Smooth muscle cell (in vitro differentiated cells): ENCODE measurements at regions not wholly inside any gene's neighbourhood (a gene's known extent, or its start where the extent isn't known, plus 50 kb on each side); places are given as distances from the start of the nearest gene placed in this dataset.
A peak's percentile ranks its signal among the peaks of the same experiment; 100 is the strongest.

Experiments used
- DNase-seq: peaks from one replicate; lab custom pipeline; 2025; ENCODE audit not compliant: unreplicated experiment; lab: John Stamatoyannopoulos, UW
- H2AFZ ChIP-seq: fragments of 200-600 bp; sonication (generic); 2 replicates; pipeline ENCODE4 v1.6.0; 2016; ENCODE audit warnings: antibody characterized with exemption, low read depth, mild to moderate bottlenecking
- H3F3A ChIP-seq: fragments of 200-600 bp; sonication (generic); 2 replicates; pipeline ENCODE4 v1.6.0; 2017; ENCODE audit warnings: antibody characterized with exemption, low read depth
- H3K27ac ChIP-seq: fragments of 200-600 bp; sonication (generic); 2 replicates; pipeline ENCODE4 v1.5.1; 2016; ENCODE audit warnings: low read depth, mild to moderate bottlenecking
- H3K27me3 ChIP-seq: fragments of 200-600 bp; sonication (generic); 2 replicates; pipeline ENCODE4 v1.6.1; 2016; ENCODE audit warnings: low read depth, mild to moderate bottlenecking
- H3K36me3 ChIP-seq: fragments of 200-600 bp; sonication (generic); 2 replicates; pipeline ENCODE4 v1.5.1; 2016; ENCODE audit warnings: low read depth
- H3K4me1 ChIP-seq: fragments of 200-600 bp; sonication (generic); 2 replicates; pipeline ENCODE4 v1.5.1; 2016; ENCODE audit warnings: low read depth
- H3K4me2 ChIP-seq: fragments of 200-600 bp; sonication (generic); 2 replicates; pipeline ENCODE4 v1.6.0; 2016; ENCODE audit warnings: mild to moderate bottlenecking
- H3K4me3 ChIP-seq: fragments of 200-600 bp; sonication (generic); 2 replicates; pipeline ENCODE4 v1.5.1; 2016; ENCODE audit warnings: mild to moderate bottlenecking
- H3K79me2 ChIP-seq: fragments of 200-600 bp; sonication (generic); 2 replicates; pipeline ENCODE4 v1.6.0; 2016; ENCODE audit warnings: low read depth, mild to moderate bottlenecking
- H3K9ac ChIP-seq: fragments of 200-600 bp; sonication (generic); 2 replicates; pipeline ENCODE4 v1.6.0; 2016; ENCODE audit warnings: low read depth
- H3K9me3 ChIP-seq: fragments of 200-600 bp; sonication (generic); replicated peaks from 2 replicates; pipeline ENCODE4 v1.5.1; 2016; ENCODE audit warnings: low read depth
- H4K20me1 ChIP-seq: fragments of 200-600 bp; sonication (generic); 2 replicates; pipeline ENCODE4 v1.6.0; 2016; ENCODE audit warnings: low read depth
- WGBS: methylation state at CpG from one replicate; pipeline ENCODE4 v1.1.7; 2016; ENCODE audit warnings: low lambda C conversion rate; 5-methylcytosine and 5-hydroxymethylcytosine counted together
- TF ChIP-seq, protein P1 (sequence below): fragments of 200-600 bp; sonication (generic); IDR thresholded peaks from 2 replicates; pipeline ENCODE4 v1.5.1; 2017; ENCODE audit warnings: borderline replicate concordance, mild to moderate bottlenecking, antibody characterized with exemption; ENCODE audit not compliant: insufficient read depth, poor library complexity, severe bottlenecking

- Histone ChIP-seq H3F3A (no peaks in the 10 kb centered on the region), H3K9me3 (no peaks in the 10 kb centered on the region), H3K79me2 (no peaks in the 10 kb centered on the region), H3K36me3 (no peaks in the 10 kb centered on the region), H3K4me2 (no peak overlapping the region), H3K9ac (no peak overlapping the region), H3K27ac (peak overlapping the region; percentile 71), H3K27me3 (no peaks in the 10 kb centered on the region), H3K4me3 (no peak overlapping the region), H3K4me1 (no peaks in the 10 kb centered on the region), H4K20me1 (no peaks in the 10 kb centered on the region), H2AFZ (no peak overlapping the region)
- TF ChIP-seq, protein P1, sequence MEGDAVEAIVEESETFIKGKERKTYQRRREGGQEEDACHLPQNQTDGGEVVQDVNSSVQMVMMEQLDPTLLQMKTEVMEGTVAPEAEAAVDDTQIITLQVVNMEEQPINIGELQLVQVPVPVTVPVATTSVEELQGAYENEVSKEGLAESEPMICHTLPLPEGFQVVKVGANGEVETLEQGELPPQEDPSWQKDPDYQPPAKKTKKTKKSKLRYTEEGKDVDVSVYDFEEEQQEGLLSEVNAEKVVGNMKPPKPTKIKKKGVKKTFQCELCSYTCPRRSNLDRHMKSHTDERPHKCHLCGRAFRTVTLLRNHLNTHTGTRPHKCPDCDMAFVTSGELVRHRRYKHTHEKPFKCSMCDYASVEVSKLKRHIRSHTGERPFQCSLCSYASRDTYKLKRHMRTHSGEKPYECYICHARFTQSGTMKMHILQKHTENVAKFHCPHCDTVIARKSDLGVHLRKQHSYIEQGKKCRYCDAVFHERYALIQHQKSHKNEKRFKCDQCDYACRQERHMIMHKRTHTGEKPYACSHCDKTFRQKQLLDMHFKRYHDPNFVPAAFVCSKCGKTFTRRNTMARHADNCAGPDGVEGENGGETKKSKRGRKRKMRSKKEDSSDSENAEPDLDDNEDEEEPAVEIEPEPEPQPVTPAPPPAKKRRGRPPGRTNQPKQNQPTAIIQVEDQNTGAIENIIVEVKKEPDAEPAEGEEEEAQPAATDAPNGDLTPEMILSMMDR, result no peak
- 98% methylated on average over 3 of the region's 3 CpGs for WGBS
- DNase-seq, result no peak
These were observed 107.5 kb downstream of the SPTSSA start for GRCh38 chr14:34354556-34354955.

DNA sequence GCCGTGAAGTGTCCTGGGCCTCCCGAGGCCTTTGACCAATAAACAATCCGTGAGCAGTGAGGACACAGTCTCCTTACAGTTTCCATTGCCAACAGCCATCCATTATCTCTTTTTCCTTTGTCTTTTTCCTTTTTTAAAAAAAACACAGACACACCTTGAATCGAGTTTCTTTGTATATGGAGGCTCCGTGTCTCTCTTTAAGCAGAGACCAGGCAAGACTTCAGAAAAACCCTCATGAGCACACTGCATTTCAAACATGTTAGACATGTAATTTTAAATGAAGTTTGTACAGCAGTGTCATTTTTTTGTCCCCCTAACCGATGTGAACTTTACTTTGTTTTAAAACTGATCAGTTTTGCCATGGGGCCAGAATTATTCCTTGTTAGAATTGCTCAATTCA is 111.1 kb downstream of the SPTSSA start:
- no peaks in the 10 kb centered on the region for H3F3A ChIP-seq
- H3K27me3 ChIP-seq, result no peaks in the 10 kb centered on the region
- no peaks in the 10 kb centered on the region for H3K9me3 ChIP-seq
- no peak overlapping the region for H3K4me3 ChIP-seq
- no peak overlapping the region for H3K27ac ChIP-seq
- no peak overlapping the region for H3K4me2 ChIP-seq
- H2AFZ ChIP-seq, result no peak overlapping the region
- no peaks in the 10 kb centered on the region for H3K36me3 ChIP-seq
- no peaks in the 10 kb centered on the region for H4K20me1 ChIP-seq
- 83% methylated on average over 6 of the region's 6 CpGs for WGBS
- DNase-seq, result no peak
- H3K9ac ChIP-seq, result no peak overlapping the region
- H3K79me2 ChIP-seq, result no peaks in the 10 kb centered on the region
- no peaks in the 10 kb centered on the region for H3K4me1 ChIP-seq
- TF ChIP-seq, protein P1, result no peak

DNA sequence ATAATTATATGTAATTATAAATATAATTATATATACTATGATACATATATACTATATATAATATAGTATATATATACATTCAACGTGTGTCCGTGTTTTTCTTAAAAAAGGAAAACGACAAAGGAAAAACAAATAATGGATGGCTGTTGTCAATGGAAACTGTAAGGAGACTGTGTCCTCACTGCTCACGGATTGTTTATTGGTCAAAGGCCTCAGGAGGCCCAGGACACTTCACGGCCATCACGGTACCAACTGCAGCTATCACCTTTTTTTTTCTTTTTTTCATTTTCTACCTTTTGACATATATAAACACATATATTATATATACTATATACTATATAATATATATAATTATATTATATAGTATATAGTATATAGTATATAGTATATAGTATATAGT is 113.4 kb downstream of the SPTSSA start:
- H3K4me2 ChIP-seq, result no peak overlapping the region
- TF ChIP-seq, protein P1, result no peak
- no peaks in the 10 kb centered on the region for H3F3A ChIP-seq
- H3K4me1 ChIP-seq, result no peaks in the 10 kb centered on the region
- H3K9me3 ChIP-seq, result no peaks in the 10 kb centered on the region
- DNase-seq, result no peak
- no peak overlapping the region for H3K9ac ChIP-seq
- no peak overlapping the region for H3K4me3 ChIP-seq
- H2AFZ ChIP-seq, result no peak overlapping the region
- H3K36me3 ChIP-seq, result no peaks in the 10 kb centered on the region
- H3K27ac ChIP-seq, result no peak overlapping the region
- WGBS, result 94% methylated on average over 6 of the region's 6 CpGs
- no peaks in the 10 kb centered on the region for H3K79me2 ChIP-seq
- no peaks in the 10 kb centered on the region for H3K27me3 ChIP-seq
- no peaks in the 10 kb centered on the region for H4K20me1 ChIP-seq

GRCh38 chr14:34347683-34348082 is 114.4 kb downstream of the SPTSSA start:
- TF ChIP-seq, protein P1, result no peak
- Histone ChIP-seq H3K79me2 (no peaks in the 10 kb centered on the region), H3K9me3 (no peaks in the 10 kb centered on the region), H4K20me1 (no peaks in the 10 kb centered on the region), H3K9ac (no peak overlapping the region), H2AFZ (no peak overlapping the region), H3K27me3 (no peaks in the 10 kb centered on the region), H3K36me3 (no peaks in the 10 kb centered on the region), H3K4me3 (no peak overlapping the region), H3F3A (no peaks in the 10 kb centered on the region), H3K4me1 (no peaks in the 10 kb centered on the region), H3K27ac (no peak overlapping the region), H3K4me2 (no peak overlapping the region)
- DNase-seq, result no peak
- WGBS, result 98% methylated on average over 2 of the region's 2 CpGs
